ENCODE measurements at regions not wholly inside any gene's neighbourhood (a gene's known extent, or its start where the extent isn't known, plus 50 kb on each side); places are given as distances from the start of the nearest gene placed in this dataset.

GRCh38 chr4:163772238-163772637, 277.7 kb downstream of the TMA16 start:
- DNase-seq (ENCODE audit: low read depth, low spot score) = no peak
- TF ChIP-seq CTCF (IDR thresholded peaks at IDR 0.05; ENCODE audit: low read depth, low read length) = no peak
- in situ Hi-C loops (cut with HindIII; ENCODE audit: low sequenced_read_pairs) = no loop called here
- H3K4me3 ChIP-seq (ENCODE audit: low read depth, low read length) = no peak overlapping the region

- H3K4me3 ChIP-seq (ENCODE audit: low read depth, low read length) = no peak overlapping the region
- no peak for DNase-seq (ENCODE audit: low read depth, low spot score)
- TF ChIP-seq CTCF (IDR thresholded peaks at IDR 0.05; ENCODE audit: low read depth, low read length) = no peak
- in situ Hi-C loops (cut with HindIII; ENCODE audit: low sequenced_read_pairs) = no loop called here
These were observed 279.4 kb downstream of the TMA16 start for GRCh38 chr4:163773940-163774339.

- in situ Hi-C loops (cut with HindIII; ENCODE audit: low sequenced_read_pairs) = no loop called here
- no peak for DNase-seq (ENCODE audit: low read depth, low spot score)
- no peak for TF ChIP-seq CTCF (IDR thresholded peaks at IDR 0.05; ENCODE audit: low read depth, low read length)
- no peak overlapping the region for H3K4me3 ChIP-seq (ENCODE audit: low read depth, low read length)
These were observed 282.5 kb downstream of the TMA16 start for GRCh38 chr4:163776957-163777356.

- DNase-seq (ENCODE audit: low read depth, low spot score) = no peak
- in situ Hi-C loops (cut with HindIII; ENCODE audit: low sequenced_read_pairs) = no loop called here
These were observed 287.2 kb downstream of the TMA16 start for GRCh38 chr4:163781726-163782125.

GRCh38 chr4:163790231-163790630, 295.7 kb downstream of the TMA16 start:
- in situ Hi-C loops (cut with HindIII; ENCODE audit: low sequenced_read_pairs) = no loop called here

More at GRCh38 chr4:163781726-163782125, 287.2 kb downstream of the TMA16 start:
- TF ChIP-seq CTCF (IDR thresholded peaks at IDR 0.05; ENCODE audit: low read depth, low read length) = no peak
- no peak overlapping the region for H3K4me3 ChIP-seq (ENCODE audit: low read depth, low read length)

GRCh38 chr4:163795885-163796284, 301.4 kb downstream of the TMA16 start:
- no peak overlapping the region for H3K4me3 ChIP-seq (ENCODE audit: low read depth, low read length)
- no peak for DNase-seq (ENCODE audit: low read depth, low spot score)
- no peak for TF ChIP-seq CTCF (IDR thresholded peaks at IDR 0.05; ENCODE audit: low read depth, low read length)
- in situ Hi-C loops (cut with HindIII; ENCODE audit: low sequenced_read_pairs) = no loop called here

More at GRCh38 chr4:163790231-163790630, 295.7 kb downstream of the TMA16 start:
- H3K4me3 ChIP-seq (ENCODE audit: low read depth, low read length) = no peak overlapping the region
- TF ChIP-seq CTCF (IDR thresholded peaks at IDR 0.05; ENCODE audit: low read depth, low read length) = no peak
- DNase-seq (ENCODE audit: low read depth, low spot score) = no peak

- H3K4me3 ChIP-seq (ENCODE audit: low read depth, low read length) = no peak overlapping the region
- TF ChIP-seq CTCF (IDR thresholded peaks at IDR 0.05; ENCODE audit: low read depth, low read length) = no peak
- in situ Hi-C loops (cut with HindIII; ENCODE audit: low sequenced_read_pairs) = no loop called here
- DNase-seq (ENCODE audit: low read depth, low spot score) = no peak
These were observed 309.5 kb downstream of the TMA16 start for GRCh38 chr4:163804001-163804400.
